Motor neuron (in vitro differentiated cells): ENCODE measurements at regions not wholly inside any gene's neighbourhood (a gene's known extent, or its start where the extent isn't known, plus 50 kb on each side); places are given as distances from the start of the nearest gene placed in this dataset.

Experiments used
- ATAC-seq, 8 experiments: fragments of 200-7000 bp; cut with Tn5 transposase; replicated peaks in 6 of 8; 2 replicates each; pipeline ENCODE4 v1.8.0; 2021; ENCODE audit warnings: mild to moderate bottlenecking in 8 of 8, moderate library complexity in 8 of 8
- H3K27ac ChIP-seq, 2 donors: fragments of 250-450 bp; sonication (Bioruptor Pico); 2 replicates each; pipeline ENCODE4 v1.9.0; 2021; ENCODE audit warnings: antibody characterized with exemption in 2 of 2, mild to moderate bottlenecking in 2 of 2, moderate library complexity in 1 of 2
- H3K4me1 ChIP-seq, 2 donors: fragments of 250-450 bp; sonication (Bioruptor Pico); replicated peaks in 1 of 2; 2 replicates each; pipeline ENCODE4 v1.6.1; 2021; ENCODE audit warnings: antibody characterized with exemption in 2 of 2, mild to moderate bottlenecking in 2 of 2, moderate library complexity in 1 of 2
- H3K4me3 ChIP-seq, 5 donors: fragments of 250-450 bp; sonication (Bioruptor Pico); 2 replicates each; pipeline ENCODE4 v1.9.0; 2021; ENCODE audit warnings: antibody characterized with exemption in 5 of 5, mild to moderate bottlenecking in 5 of 5, moderate library complexity in 4 of 5
- WGBS, 10 experiments: fragments of 450-650 bp; shearing (Covaris generic); methylation state at CpG; one replicate each; pipeline ENCODE4 v1.0.0; 2022; 5-methylcytosine and 5-hydroxymethylcytosine counted together
- in situ Hi-C, 9 experiments: fragments of 400-800 bp; cut with MboI; loops; one replicate each; pipeline ENCODE4 v1.15.0; 2021; ENCODE audit warnings: low sequenced_read_pairs in 9 of 9, low pct_unique_long_range_greater_than_20kb in 2 of 9; ENCODE audit not compliant: unreplicated experiment in 9 of 9

- in situ Hi-C loops = loop anchor here in 2 of 9 experiments (25.0 kb wide), 1 partner anchor 348 kb away; no protein-coding TSS in a partner anchor
- ATAC-seq = no peak
These were observed 137.8 kb upstream of the ZFHX3 start for GRCh38 chr16:73185737-73186136.

GRCh38 chr16:73183611-73184092, 135.7 kb upstream of the ZFHX3 start:
- H3K27ac ChIP-seq = no peak overlapping the region
- 23 to 100% (median 83%) methylated on average over 1 to 12 of the region's 17 CpGs; no CpG with 5 or more reads in 3 of the 10 experiments for WGBS, 10 experiments
- peak in 3 of 8 experiments; percentile 20 to 48 (median 26) for ATAC-seq
- H3K4me1 ChIP-seq = peaks cover 29 to 30% of the 10 kb centered on the region in 2 donors
- in situ Hi-C loops = loop anchor here in 2 of 9 experiments (25.0 kb wide), 1 partner anchor 346 kb away; no protein-coding TSS in a partner anchor
- H3K4me3 ChIP-seq = no peak overlapping the region

More at GRCh38 chr16:73185737-73186136, 137.8 kb upstream of the ZFHX3 start:
- 80 to 100% (median 92%) methylated on average over 1 to 10 of the region's 11 CpGs; no CpG with 5 or more reads in 3 of the 10 experiments for WGBS, 10 experiments
- Histone ChIP-seq H3K27ac (no peak overlapping the region), H3K4me1 (peaks cover 28 to 30% of the 10 kb centered on the region in 2 donors), H3K4me3 (no peak overlapping the region)

GRCh38 chr16:73179705-73180331, 131.9 kb upstream of the ZFHX3 start:
- peak in 5 of 8 experiments; percentile 41 to 70 (median 67) for ATAC-seq
- H3K4me1 ChIP-seq = peaks cover 26 to 28% of the 10 kb centered on the region in 2 donors
- WGBS, 10 experiments = 26 to 84% (median 54%) methylated on average over 1 to 8 of the region's 12 CpGs; no CpG with 5 or more reads in 1 of the 10 experiments
- H3K4me3 ChIP-seq = no peak overlapping the region
- peak overlapping the region; percentile 32 to 50 for H3K27ac ChIP-seq
- in situ Hi-C loops = loop anchor here in 2 of 9 experiments (25.0 kb wide), 1 partner anchor 343 kb away; no protein-coding TSS in a partner anchor

DNA sequence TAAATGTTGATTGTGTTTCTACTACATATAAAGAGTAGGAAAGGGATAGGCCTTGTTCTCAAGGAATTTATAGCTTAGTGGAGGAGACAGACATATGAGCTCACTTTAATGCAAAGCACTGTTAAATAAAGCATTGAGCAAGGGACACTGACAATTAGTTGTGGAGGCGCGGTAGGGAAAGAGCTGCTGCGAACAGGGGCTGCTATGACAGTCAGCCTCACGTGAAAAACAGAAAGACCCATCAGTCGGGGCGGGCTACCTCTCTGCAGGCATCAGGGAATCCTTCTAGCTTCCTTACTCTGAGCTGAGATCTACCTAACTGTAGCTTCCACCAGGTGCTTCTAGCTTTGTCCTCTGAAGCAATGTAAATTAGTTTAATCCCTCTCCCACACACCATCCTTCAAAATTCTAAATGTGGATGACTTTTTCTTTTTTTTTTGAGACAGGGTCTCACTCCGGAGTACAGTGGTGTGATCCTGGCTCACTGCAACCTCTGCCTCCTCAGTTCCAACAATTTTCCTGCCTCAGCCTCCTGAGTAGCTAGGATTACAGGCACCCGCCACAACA, 129.9 kb upstream of the ZFHX3 start:
- ATAC-seq = peak in 5 of 8 experiments; percentile 28 to 79 (median 59)
- H3K27ac ChIP-seq = no peak overlapping the region
- H3K4me3 ChIP-seq = no peak overlapping the region
- in situ Hi-C loops = loop anchor here in 2 of 9 experiments (25.0 kb wide), 1 partner anchor 341 kb away; no protein-coding TSS in a partner anchor
- 20 to 100% (median 60%) methylated on average over 3 to 7 of the region's 8 CpGs; no CpG with 5 or more reads in 1 of the 10 experiments for WGBS, 10 experiments
- peaks cover 34 to 38% of the 10 kb centered on the region in 2 donors for H3K4me1 ChIP-seq

DNA sequence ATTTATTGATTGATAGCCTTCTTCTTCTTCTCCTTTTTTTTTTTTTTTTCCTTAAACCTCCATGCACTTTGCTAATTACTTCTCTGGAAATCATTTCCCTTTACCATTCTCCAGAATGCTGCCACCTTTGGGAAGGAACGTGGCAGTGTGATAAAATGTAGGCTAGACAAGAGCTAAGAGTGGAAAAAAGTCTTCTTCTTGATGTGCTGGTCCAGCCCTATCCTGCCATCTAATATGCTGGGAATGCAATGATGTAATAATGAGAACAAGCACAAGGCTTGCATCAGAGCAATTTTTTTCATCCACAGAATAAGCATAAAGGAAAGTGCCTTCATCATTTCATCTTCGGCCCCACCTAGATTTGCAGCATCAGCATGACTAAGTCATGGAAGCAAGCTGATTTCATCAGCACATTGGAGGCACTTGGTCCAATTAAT, 128.7 kb upstream of the ZFHX3 start:
- in situ Hi-C loops = loop anchor here in 2 of 9 experiments (25.0 kb wide), 1 partner anchor 339 kb away; no protein-coding TSS in a partner anchor
- Histone ChIP-seq H3K4me3 (no peak overlapping the region), H3K4me1 (peaks cover 44 to 45% of the 10 kb centered on the region in 2 donors), H3K27ac (no peak overlapping the region)
- ATAC-seq = peak in 7 of 8 experiments; percentile 15 to 75 (median 53)
- 0 to 100% (median 36%) methylated on average over 1 to 2 of the region's 2 CpGs; no CpG with 5 or more reads in 1 of the 10 experiments for WGBS, 10 experiments

GRCh38 chr16:73172973-73173709, 125.2 kb upstream of the ZFHX3 start:
- peak in 2 of 8 experiments; percentile 11 to 15 for ATAC-seq
- no peak overlapping the region for H3K4me3 ChIP-seq
- WGBS, 10 experiments = 0 to 90% (median 16%) methylated on average over 1 to 6 of the region's 18 CpGs
- H3K27ac ChIP-seq = no peak overlapping the region
- in situ Hi-C loops = no loop called here
- peaks cover 35 to 43% of the 10 kb centered on the region in 2 donors for H3K4me1 ChIP-seq

DNA sequence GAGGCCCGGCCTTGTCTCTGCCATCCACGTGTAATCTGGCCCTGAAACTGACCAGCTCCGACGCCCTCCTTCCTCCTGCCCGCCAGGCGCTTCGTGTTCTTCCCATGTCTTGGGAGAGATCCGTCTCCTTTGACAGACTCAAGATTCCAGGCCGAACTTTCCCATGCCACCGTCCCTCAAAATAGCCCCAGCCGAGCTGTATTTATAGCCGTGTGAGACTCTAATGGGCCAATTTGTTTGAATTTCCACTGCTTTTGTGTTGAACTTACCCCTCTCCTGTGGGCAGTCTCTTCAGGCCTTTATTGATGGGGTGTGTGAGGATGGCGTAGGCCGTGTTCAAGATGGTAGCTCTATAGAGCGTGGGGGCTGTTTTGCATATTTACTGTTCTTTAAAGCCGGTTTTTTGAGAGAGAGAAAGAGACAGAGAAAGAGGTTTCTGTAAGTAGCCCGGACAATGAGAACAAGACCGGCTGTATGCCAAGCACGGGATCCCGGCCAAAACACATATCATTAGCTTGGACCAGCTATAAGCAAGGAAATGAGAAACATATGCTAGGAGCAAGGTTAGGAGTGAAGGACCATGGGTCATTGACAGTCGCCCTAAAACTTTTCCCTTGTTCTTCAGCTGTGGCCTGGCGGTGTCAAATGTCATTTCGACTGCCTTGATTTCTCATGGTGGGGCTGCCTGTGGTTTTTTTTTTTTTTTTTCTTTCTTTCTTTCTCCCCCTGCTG, 124.5 kb upstream of the ZFHX3 start:
- peak; percentile 47 to 88 (median 76) for ATAC-seq
- in situ Hi-C loops = no loop called here
- H3K4me3 ChIP-seq = no peak overlapping the region
- H3K4me1 ChIP-seq = peaks cover 28 to 36% of the 10 kb centered on the region in 2 donors
- peak overlapping the region in 1 of 2 donors; percentile 42 for H3K27ac ChIP-seq
- 0 to 49% (median 25%) methylated on average over 2 to 19 of the region's 23 CpGs for WGBS, 10 experiments

DNA sequence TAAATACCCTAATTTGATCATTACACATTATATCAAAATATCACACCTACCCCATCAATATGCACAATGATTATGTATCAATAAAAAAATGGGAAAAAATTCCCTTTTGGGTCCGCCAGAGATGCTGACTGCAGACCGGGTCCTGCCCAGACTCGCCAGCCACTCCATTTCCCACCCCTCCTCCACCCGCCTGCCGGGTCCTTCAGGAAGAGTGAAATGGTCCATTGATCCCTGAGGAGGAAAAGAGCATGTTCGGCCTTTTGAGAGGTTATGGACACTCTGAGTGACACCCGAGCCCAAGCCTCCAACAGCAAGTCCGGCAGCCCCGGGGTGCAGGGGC, 123.9 kb upstream of the ZFHX3 start:
- Histone ChIP-seq H3K4me3 (no peak overlapping the region), H3K27ac (peak overlapping the region in 1 of 2 donors; percentile 42), H3K4me1 (peaks cover 26 to 36% of the 10 kb centered on the region in 2 donors)
- no peak for ATAC-seq
- in situ Hi-C loops = no loop called here
- WGBS, 10 experiments = 72 to 95% (median 85%) methylated on average over 2 to 7 of the region's 9 CpGs; no CpG with 5 or more reads in 6 of the 10 experiments

- peaks cover 26 to 36% of the 10 kb centered on the region in 2 donors for H3K4me1 ChIP-seq
- peak in 3 of 8 experiments; percentile 66 to 91 (median 80) for ATAC-seq
- WGBS, 10 experiments = 0 to 93% (median 51%) methylated on average over 1 to 3 of the region's 9 CpGs; no CpG with 5 or more reads in 6 of the 10 experiments
- no peak overlapping the region for H3K4me3 ChIP-seq
- in situ Hi-C loops = no loop called here
- no peak overlapping the region for H3K27ac ChIP-seq
These were observed 123.5 kb upstream of the ZFHX3 start for GRCh38 chr16:73171380-73171779.

- Histone ChIP-seq H3K4me3 (no peak overlapping the region), H3K27ac (no peak overlapping the region), H3K4me1 (peaks cover 26 to 36% of the 10 kb centered on the region in 2 donors)
- peak in 3 of 8 experiments; percentile 34 to 41 (median 38) for ATAC-seq
- in situ Hi-C loops = no loop called here
- 94 to 100% (median 98%) methylated on average over 1 to 8 of the region's 10 CpGs; no CpG with 5 or more reads in 5 of the 10 experiments for WGBS, 10 experiments
These were observed 122.7 kb upstream of the ZFHX3 start for GRCh38 chr16:73170612-73171038.

DNA sequence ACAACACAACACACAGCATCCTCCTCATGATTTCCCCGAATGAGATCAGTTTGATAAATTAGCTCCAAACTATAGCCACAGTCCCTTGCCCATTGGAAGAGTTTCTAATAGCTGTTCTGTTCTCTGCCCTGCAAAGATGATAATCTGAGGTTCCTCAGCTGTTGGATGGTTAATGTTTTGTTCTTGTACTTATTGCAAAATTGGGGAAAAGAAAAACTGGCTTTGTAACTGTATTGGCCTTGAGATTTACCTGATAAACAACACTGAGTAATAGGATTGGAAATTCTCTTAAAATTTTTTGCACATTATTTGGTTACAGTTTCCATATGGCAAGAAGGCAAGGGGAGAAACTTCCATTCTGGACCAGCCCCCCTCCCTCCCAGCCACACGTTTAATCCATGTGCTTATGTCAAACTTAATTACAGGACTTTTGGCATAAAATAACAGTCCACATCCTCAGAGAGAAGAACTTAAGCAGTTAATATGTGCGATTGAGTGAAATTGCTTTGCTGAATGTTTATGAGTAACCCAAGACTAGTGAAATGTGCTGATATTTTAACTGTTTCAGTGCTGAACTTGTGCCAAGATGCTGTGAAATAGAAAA, 119.1 kb upstream of the ZFHX3 start:
- Histone ChIP-seq H3K27ac (no peak overlapping the region), H3K4me3 (no peak overlapping the region), H3K4me1 (peaks cover 9 to 17% of the 10 kb centered on the region in 2 donors)
- no peak for ATAC-seq
- in situ Hi-C loops = no loop called here
- WGBS, 10 experiments = 0 to 90% (median 40%) methylated on average over 1 to 3 of the region's 3 CpGs; no CpG with 5 or more reads in 1 of the 10 experiments
